HG02798 (cell line): ENCODE measurements at regions not wholly inside any gene's neighbourhood (a gene's known extent, or its start where the extent isn't known, plus 50 kb on each side); places are given as distances from the start of the nearest gene placed in this dataset.

Experiments
- ATAC-seq: cut with Tn5 transposase; IDR thresholded peaks from one replicate; pipeline ENCODE4 v1.9.1; 2021; ENCODE audit warnings: mild to moderate bottlenecking; ENCODE audit not compliant: unreplicated experiment, poor library complexity

DNA sequence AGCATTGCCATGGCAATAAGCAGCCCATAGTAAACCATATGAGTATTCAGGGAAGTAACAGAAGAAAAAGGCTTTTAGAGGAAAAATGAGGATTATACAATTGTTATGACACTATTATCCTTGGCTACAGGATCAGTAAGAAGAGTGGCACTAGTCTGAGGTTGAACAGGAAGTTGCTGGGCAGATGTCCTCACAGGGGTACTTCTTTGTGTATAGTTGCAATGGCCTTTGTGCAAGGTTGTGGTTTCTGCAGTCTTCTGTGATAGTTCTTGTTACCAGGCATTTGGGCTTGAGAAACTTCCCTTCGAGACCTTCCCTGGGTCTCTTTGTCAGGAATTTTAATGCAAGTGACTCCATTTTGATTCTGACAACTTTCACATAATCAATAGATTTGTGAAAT is 100.6 kb upstream of the ATP11B start:
- ATAC-seq, result no peak

GRCh38 chr3:182693723-182694122 is 99.6 kb upstream of the ATP11B start:
- no peak for ATAC-seq

DNA sequence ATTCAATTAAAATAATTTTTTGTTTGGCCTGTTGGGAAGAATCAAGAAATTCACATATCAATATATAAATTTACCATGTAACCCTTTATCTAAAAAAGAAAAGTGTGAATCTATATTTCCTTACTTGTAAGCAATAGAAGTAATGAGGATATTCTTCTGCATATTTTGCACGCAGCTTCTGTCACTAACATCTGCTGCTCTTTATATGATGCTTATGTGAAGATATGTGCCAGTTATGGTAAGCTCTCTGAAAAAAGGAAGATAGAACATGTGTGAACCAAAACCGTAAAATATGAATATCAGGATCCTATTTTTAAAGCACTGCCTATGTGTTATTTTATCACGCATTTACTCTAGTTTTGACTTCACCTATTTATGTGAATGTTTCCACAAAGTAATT is 96.4 kb upstream of the ATP11B start:
- ATAC-seq, result no peak

- no peak for ATAC-seq
Measured at GRCh38 chr3:182697345-182697919, 95.9 kb upstream of the ATP11B start.

- ATAC-seq, result no peak
Measured at GRCh38 chr3:182698078-182698477, 95.2 kb upstream of the ATP11B start.

- no peak for ATAC-seq
Measured at GRCh38 chr3:182699550-182700170, 93.6 kb upstream of the ATP11B start.

DNA sequence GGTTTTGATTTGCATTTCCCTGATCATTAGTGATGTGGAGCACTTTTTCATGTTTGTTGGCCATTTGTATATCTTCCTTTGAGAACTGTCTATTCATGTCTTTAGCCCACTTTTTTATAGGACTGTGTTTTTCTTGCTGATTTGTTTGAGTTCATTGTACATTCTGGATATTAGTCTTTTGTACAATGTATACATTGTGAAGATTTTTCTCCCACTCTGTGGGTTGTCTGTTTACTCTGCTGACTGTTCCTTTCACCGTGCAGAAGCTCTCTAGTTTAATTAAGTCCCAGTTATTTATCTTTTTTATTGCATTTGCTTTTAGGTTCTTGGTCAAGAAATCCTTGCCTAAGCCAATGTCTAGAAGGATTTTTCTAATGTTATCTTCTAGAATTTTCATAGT is 91.1 kb upstream of the ATP11B start:
- no peak for ATAC-seq

DNA sequence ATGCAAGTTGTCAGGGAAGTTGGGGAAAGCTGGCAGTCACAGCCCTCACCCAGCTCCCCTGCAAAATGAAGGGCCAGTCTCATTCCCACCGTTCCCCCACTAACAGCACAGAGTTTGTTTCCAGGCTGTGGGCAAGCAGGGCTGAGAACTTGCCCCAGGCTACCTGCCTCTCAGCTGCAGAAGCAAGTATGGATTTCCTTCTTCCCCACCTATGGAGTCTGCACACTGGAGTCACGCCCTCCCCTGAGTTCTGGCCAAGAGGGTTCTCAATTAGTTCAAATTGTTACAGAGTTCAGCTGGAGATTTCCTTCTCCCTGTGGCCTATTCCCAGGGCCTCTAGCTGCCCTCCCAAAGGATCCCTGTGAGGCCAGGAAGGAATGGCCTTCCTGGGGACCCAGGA is 90.1 kb upstream of the ATP11B start:
- ATAC-seq, result no peak

DNA sequence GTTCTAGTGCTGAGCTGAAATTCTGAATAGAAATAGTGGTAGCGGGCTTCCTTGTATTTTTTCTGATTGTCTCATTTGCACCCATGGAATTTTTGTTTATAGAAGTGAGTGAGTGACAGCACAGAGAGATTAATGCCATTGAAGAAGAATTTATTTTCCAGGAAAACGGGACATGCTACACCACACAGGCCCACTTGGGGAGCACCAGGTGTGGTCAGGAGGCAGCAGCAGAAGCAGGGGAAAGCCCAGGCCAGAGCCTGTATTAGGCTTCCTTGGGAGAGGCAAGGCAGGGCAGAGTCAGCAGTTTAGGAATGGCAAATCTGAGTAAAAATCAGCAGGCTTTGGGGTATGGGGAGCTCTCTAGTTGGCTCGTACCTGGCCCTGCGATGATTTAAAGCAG is 88.4 kb upstream of the ATP11B start:
- no peak for ATAC-seq

DNA sequence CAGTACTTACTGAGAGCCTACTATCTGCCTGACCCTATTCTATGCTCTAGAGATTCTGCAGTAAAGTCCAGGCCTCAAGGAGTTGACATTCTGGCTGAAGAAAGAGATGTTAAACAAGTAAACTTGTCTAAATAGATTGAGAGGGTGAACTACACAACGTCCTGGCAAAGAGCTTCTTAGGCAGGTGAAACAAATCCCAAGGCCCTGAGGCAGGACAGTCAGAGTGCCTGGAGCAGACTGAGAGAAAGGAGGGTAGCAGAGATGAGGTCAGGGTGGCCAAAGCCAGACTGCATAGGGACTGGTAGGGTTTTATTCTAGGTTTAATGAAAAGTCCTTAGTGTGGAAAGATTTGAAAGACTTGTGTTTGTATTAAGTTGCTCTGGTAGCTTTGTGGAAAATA is 84.5 kb upstream of the ATP11B start:
- ATAC-seq, result no peak

DNA sequence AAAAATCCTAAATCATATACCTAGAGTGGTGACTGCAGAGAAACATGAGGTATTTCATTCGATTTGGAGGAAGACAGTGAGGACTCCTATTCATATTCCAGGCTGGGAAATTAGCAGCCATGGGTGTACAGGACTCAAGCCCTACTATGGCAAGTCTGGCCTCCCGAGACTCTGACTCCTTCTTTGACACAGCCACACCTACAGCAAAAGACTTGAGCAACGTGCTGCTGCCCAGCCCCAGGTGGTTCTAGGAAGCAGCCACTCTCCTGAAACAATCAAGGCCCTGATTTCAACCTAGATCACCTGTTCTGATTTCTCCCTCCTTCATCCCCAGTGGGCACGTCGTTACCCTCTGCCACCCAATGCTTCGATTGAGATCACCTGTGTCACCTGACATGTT is 84.0 kb upstream of the ATP11B start:
- ATAC-seq, result no peak

DNA sequence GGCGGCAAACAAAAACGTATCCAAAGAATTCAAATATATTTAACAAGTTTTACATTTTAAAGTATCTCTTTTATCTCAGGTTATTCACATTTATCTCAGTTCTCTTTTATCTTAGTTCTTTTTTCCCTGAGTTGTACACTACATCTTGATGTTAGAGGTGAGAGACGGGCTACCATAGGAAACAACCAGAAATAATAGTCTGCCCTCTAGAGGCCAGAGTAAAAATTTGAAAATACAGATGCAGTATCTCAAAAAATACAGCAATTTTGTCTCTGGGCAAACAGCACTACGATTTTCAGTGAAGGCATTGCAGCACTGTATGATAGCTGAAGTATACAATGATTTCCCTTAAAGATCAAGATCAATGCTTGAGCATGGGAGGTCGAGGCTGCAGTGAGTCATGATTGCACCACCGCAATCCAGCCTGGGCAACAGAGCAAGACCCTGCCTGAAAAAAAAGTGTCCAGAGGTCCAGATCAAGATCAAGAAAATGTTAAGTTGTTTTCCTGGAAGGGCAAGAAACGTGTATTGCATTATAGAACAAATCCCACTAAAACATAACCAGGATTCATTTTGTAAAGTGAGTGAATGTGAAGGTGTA is 82.6 kb upstream of the ATP11B start:
- peak; percentile 43 for ATAC-seq

- no peak for ATAC-seq
Measured at GRCh38 chr3:182711261-182711683, 82.0 kb upstream of the ATP11B start.

GRCh38 chr3:182711853-182712252 is 81.5 kb upstream of the ATP11B start:
- ATAC-seq, result no peak

DNA sequence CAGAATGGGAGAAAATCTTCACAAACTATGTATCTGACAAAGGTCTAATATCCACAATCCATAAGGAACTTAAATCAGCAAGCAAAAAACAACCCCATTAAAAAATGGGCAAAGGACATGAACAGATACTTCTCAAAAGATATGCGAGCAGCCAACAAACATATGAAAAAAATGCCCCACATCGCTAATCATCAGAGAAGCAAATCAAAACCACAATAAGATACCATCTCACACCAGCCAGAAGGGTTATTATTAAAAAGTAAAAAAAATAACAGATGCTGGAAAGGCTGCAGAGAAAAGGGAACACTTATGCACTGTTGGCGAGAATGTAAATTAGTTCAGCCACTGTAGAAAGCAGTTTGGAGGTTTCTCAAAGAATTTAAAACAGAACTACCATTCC is 80.2 kb upstream of the ATP11B start:
- no peak for ATAC-seq

- peak; percentile 47 for ATAC-seq
Measured at GRCh38 chr3:182713743-182714517, 79.4 kb upstream of the ATP11B start.

GRCh38 chr3:182715006-182715405 is 78.3 kb upstream of the ATP11B start:
- ATAC-seq, result no peak

- ATAC-seq, result peak; percentile 51
Measured at GRCh38 chr3:182716114-182716688, 77.1 kb upstream of the ATP11B start.

GRCh38 chr3:182717216-182717615 is 76.1 kb upstream of the ATP11B start:
- peak; percentile 89 for ATAC-seq

GRCh38 chr3:182722907-182723306 is 70.4 kb upstream of the ATP11B start:
- ATAC-seq, result no peak

- ATAC-seq, result no peak
Measured at GRCh38 chr3:182723596-182723995, 69.7 kb upstream of the ATP11B start.
